ENCODE measurements at regions not wholly inside any gene's neighbourhood (a gene's known extent, or its start where the extent isn't known, plus 50 kb on each side); places are given as distances from the start of the nearest gene placed in this dataset.

DNA sequence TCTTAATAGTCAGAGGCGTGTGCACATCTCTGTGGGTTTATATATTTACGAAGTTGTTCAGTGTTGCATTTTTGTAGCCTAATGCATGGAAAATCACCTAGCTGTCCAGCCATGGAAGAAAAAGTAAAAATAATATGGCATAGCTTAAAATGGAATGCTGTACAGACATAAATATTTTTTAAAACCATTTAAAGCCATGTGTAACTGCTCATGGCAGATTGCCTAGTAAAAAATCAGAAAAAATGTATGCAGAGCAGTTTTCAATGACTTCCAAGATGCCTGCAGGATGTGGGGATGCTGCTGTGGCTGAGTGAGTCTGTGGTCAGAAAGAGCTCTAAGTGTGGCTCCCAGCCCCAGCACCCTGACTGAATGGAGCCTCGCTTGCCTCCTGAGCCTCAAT lies 64.8 kb upstream of the ALKAL2 start:
- TF ChIP-seq, protein P1, sequence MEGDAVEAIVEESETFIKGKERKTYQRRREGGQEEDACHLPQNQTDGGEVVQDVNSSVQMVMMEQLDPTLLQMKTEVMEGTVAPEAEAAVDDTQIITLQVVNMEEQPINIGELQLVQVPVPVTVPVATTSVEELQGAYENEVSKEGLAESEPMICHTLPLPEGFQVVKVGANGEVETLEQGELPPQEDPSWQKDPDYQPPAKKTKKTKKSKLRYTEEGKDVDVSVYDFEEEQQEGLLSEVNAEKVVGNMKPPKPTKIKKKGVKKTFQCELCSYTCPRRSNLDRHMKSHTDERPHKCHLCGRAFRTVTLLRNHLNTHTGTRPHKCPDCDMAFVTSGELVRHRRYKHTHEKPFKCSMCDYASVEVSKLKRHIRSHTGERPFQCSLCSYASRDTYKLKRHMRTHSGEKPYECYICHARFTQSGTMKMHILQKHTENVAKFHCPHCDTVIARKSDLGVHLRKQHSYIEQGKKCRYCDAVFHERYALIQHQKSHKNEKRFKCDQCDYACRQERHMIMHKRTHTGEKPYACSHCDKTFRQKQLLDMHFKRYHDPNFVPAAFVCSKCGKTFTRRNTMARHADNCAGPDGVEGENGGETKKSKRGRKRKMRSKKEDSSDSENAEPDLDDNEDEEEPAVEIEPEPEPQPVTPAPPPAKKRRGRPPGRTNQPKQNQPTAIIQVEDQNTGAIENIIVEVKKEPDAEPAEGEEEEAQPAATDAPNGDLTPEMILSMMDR (conservative IDR thresholded peaks at IDR 0.05; ENCODE audit: low read depth, low read length), result no peak
- no peak for TF ChIP-seq EZH2 (IDR thresholded peaks at IDR 0.05; ENCODE audit: low read length, unreplicated experiment)

Data from PC-3 (cell line).